SK-N-MC (cell line): ENCODE measurements at regions not wholly inside any gene's neighbourhood (a gene's known extent, or its start where the extent isn't known, plus 50 kb on each side); places are given as distances from the start of the nearest gene placed in this dataset.

ENCODE experiments used
- EZH2 ChIP-seq: fragments of 200-600 bp; sonication (generic); IDR thresholded peaks from one replicate; pipeline ENCODE4 v1.6.1; 2017; ENCODE audit warnings: antibody characterized with exemption
- FOXP2 ChIP-seq: optimal IDR thresholded peaks from 2 replicates; pipeline ENCODE3; 2011; ENCODE audit warnings: mild to moderate bottlenecking, moderate library complexity; ENCODE audit not compliant: insufficient read depth; ENCODE audit errors: extremely low read length, control extremely low read depth
- POLR2AphosphoS5 ChIP-seq: IDR thresholded peaks from 2 replicates; pipeline ENCODE4 v1.6.1; 2012; ENCODE audit warnings: mild to moderate bottlenecking, low read depth, low read length, borderline replicate concordance

DNA sequence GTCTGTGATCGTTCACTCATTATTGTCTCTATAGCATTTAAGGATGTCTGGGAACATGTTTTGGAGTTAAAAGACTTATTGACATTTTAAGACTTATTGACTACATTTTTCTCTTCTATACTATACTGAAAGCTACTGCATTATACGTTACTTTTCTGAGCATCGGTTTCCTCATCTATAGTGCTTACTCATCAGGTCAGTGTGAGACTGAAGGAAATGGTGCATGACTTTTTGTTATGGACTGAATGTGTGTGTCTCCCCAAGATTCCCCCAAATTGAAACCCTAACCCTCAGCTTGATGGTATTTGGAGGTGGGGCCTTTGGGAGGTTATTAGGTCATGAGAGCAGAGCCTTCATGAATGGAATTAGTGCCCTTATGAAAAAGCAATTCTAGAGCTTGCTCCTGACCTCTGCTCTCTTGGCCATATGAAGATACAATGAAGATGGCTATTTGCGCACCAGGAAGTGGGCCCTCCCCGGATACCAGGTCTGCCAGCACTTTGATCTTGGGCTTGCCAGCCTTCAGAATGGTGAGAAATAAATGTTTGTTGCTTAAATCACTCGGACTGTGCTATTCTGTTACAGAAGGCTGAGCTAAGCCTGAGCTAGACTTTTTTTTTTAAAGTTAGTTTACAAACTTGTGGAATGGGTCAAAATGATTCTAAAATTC, 243.7 kb upstream of the RREB1 start:
- TF ChIP-seq EZH2 (no peak), FOXP2 (no peak), POLR2AphosphoS5 (no peak)
